Nucleus accumbens (tissue), 56 donors: ENCODE measurements at regions not wholly inside any gene's neighbourhood (a gene's known extent, or its start where the extent isn't known, plus 50 kb on each side); places are given as distances from the start of the nearest gene placed in this dataset.

ENCODE experiments used
- DNase-seq, 56 donors: peaks; one replicate each; lab custom pipeline; 2025; lab: John Stamatoyannopoulos, UW

DNA sequence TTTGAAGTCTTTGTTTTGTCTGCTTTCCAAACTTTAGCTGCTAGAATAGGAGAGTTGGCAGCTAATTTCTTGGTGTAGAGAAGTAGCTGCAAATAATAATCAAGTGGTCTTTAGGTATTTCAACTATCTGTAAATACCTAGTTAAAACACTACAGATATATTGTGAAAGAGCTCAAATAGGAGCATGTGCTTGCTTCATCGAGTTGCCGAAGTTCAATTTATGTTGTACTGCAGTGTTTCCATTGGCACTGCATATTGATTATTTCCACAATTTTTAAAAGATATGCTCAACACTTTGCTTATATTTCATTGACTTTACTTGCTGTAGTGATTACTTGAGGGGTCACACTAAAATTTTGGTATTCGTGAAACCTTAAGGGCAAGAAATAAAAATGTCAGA lies 131.6 kb upstream of the BMP4 start:
- DNase-seq: no peak

DNA sequence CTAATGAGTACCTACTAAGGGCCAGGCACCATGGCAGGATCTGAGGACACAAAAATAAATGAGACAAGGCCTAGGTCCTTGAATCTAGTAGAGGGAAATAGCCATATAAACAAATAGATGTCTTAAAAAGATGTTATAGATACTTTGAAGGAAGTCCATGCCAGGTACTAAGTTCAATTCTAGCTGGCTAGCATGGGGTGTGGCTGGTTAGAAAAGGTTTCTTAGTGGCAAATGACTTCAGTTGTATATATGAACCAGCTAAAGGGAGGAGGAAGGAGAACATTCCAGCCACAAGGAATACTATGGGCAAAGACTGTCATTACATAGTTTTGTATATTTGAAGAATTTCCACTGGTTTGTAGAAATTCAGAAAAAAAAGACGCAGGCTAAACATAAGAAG lies 133.6 kb upstream of the BMP4 start:
- DNase-seq: no peak

DNA sequence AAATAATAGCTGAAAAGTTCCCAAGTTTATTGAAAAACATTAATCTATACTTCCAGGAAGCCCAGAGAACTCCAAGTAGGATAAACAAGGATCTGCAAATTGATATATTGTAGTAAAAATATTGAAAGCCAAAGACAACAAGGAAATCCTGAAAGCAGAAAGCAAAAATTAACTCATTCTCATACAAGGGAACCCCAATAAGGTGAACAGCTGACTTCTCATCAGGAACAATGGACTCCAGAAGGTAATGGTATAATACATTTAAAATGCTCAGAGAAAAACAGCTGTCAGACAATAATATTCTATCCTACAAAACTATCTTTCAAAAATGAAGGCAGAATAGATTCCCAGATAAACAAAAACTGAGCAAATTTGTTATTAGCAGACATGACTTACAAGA lies 138.1 kb upstream of the BMP4 start:
- DNase-seq: no peak

DNA sequence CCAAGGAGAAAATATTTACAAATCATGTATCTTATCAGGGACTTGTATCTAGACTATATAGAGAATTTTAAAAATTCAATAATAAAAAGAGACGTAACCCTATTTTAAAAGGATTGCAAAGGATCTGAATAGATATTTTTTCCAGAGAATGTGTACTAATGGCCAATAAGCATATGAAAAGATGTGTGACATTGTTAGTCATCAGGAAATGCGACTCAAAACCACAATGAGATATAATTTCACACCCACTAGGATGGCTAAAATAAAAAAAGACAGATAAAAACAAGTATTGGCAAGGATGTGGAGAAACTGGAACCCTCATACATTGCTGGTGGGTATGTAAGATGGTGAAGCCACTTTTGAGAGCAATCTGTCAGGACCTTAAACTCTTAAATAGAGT lies 141.9 kb upstream of the BMP4 start:
- no peak for DNase-seq

DNA sequence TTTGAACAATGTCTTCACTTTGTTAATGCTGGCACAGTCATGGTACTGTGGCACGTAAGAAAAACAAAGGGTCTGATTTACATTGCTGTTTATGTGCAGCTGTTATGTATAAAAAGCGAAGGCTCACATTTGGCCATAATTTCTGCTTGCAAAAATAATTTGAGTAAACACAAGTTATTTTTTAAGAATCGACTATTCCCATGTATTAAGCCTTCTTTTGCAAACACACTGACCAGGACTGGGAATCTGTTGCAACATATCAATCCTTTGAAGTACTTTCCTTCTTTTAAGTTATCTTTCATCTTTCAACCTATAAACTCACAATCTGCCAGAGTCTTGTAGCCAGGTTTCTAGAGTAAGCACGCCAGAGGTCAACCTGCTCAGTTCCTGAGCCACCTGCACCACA lies 145.4 kb upstream of the BMP4 start:
- DNase-seq: no peak

DNA sequence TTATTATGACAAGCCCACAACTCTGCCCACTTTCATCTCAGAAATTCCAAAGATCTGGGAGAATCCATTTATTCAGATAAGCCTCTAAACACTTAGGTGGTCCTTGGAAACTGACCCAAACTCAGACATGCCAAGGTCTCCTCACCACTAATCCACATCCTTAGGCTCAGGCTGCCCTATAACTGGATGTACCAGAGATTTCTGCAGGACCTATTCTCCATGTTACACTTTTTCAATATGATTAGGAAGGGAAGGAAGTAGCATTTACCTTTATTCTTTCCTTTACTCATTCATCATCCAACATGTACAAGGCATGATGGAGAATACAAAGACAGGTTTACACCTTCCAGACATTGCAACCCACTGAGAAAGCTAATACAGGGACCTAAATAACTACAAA lies 145.9 kb upstream of the BMP4 start:
- no peak for DNase-seq

DNA sequence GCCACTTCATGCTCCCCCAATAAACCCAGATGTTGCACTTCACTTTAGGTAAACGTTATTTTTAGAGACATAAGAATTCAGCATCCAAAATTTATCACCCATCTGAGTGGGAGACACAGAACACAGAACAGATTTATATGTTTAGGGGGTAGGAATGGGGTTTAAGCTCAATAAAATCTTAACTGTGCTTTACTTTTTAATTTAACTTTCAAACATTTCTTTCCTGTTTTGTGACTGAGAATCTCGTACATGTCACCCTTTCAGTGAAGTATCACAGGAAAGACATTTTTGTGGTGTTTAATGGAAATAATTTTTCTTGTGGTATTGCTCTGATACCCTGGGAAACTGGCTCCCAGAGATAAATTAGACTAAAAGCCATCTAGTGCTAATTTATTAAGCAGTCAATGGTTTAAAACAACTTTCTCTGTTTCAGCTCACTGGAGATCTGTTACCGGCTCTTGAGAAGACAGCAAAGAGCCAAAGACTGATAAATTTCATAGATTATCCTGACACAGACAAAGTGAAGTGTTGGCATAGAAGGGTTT lies 148.0 kb upstream of the BMP4 start:
- DNase-seq: no peak

DNA sequence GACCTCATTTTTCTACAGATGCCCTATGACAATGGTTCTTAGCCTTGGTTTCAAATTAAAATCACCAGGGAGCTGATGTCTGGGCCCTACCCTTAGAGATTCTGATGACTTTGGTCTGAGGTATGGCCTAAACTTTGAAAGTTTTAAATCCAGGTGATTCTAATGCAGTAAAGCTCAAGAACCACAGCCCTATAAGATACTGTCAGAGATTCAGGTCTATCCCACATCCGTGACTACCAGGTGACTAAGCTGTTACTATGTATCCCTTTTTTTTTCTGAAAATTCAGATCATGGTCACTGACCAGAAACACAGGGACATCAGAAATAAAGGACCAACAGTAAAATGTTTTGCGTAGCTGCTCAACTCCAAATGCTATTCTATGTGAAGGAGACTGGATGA lies 148.8 kb upstream of the BMP4 start:
- no peak for DNase-seq

DNA sequence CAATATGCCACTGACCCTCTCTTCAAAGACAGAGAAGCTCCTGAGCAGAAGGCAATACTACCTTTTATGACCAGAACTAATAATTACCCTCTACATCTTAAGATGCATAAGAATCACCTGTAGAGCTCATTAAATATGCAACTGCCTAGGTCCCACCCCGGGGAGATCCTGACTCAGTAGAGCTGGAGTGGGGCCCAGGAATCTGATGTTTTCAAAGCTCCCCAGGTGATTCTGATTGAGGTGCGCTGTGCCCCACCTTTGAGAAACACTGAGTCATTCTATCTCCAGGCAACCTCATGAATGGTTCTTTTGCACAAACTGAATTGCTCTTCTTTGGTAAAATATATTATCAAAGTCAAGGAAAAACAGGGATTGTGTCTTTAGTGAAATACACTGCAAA lies 149.3 kb upstream of the BMP4 start:
- no peak for DNase-seq

DNA sequence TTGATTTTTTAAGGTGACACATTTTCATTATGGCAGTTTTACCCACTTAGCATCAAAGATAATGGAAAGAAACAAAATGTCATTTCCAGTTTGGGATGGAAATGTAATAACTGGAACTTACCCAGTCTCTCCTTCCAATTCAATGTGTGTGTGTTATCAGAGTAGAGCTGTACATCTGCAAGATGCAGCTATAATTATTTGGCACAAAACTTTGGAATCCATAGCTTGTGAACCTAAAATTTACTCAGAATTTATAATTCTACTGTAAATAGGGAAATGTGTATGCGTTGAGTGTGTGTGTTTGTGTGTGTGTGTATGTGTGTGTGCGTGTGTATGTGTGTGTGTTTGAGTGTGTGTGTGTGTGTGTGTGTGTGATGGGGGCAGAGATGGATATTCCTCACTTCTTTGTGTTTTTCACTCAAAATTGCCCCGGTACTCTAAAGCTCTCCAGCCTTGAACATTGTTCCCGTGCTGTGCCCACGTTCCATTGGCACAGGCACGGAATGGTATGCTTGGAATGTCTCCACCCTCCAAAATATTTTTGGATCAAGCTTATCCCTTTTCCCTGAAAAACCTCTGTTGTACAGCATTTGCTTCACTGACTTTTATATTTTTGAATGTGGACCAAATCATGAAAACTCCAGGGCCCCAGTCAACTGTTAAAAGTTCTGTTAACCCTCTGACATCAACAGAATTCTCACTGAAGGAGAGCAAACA lies 150.2 kb upstream of the BMP4 start:
- DNase-seq: no peak

DNA sequence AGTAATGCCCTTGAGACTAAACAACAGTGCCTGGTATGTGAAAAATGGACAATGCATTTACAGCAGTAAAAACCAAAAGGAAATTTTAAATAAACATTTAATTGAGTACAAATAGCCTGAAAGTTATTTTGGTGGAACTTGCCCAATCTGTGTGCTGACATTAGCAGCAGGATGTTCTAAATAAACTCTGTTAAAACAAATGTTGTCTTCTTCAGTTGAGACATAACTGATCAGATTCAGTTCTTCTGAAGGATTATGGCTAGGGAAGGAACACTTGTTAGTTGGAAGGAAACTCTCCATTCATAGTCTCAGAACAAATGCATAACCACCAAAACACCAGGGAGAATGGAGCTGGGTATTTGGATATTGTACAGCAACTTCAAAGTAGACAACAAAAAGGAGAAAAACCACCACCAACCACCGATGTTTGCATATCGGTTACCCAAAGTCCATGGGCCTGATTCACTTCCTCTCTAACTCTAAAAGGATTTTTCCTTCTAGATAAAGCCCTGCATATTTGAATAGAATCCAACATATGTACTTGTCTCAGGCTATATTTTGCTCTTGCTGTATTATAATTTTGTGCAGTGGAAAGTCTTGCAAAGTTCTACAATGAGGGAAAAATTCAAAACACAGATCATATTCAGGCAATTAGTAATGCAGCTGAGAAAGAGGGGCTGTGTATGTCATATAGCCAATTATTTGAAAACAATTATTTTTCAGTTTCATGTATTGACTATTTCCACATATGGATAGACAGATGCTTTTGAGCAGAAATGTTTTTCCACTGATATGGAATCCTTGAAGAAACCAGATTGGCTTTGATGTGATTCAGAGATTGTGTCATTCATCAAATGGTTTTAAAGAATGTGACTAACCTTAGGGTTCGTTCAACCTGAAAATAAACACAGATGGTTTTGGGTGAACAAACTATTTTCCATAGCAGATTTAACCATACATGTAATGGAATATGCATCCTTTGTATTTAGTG lies 152.2 kb upstream of the BMP4 start:
- no peak for DNase-seq

DNA sequence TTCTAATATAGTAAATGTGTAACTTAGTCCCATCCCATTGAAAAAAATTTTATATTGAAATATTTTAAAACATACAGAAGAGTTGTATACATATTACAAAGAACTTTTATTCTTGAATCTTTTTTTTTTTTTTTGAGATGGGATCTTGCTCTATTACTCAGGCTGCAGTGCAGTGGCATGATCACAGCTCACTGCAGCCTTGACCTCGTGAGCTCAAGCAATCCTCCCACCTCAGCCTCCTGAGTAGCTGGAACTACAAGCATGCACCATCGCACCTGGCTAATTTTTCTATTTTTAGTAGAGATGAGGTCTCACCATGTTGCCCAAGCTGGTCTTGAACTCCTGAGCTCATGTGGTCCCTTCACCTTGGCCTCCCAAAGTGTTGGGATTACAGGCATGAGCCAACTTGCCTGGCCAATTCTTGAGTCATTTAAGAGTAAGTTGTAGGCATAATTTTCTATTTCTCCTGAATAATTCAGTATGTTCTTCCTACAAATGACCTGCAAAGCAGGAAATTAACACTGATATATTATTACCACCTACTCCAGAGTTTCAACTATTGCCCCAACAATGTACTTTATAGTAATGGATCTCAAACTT lies 153.0 kb upstream of the BMP4 start:
- DNase-seq: no peak

DNA sequence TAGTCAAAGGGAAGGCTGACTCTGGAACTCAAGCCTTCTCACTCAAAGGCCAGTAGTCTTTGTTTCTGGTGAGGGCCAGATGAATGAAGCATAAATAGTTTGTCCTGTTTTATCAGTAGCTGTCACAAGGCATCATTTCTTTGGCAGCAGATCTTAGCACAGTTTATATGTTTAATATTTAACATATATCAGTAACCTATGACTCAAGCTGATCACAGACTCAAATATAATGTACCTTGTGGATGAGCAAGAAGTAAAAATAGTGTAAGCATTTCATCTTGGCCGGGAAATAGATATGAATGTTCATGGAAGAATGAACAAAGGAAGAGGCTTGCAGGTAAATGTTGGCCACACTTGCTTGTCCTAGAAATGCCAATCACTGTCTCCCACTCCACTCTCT lies 158.3 kb upstream of the BMP4 start:
- DNase-seq: no peak

DNA sequence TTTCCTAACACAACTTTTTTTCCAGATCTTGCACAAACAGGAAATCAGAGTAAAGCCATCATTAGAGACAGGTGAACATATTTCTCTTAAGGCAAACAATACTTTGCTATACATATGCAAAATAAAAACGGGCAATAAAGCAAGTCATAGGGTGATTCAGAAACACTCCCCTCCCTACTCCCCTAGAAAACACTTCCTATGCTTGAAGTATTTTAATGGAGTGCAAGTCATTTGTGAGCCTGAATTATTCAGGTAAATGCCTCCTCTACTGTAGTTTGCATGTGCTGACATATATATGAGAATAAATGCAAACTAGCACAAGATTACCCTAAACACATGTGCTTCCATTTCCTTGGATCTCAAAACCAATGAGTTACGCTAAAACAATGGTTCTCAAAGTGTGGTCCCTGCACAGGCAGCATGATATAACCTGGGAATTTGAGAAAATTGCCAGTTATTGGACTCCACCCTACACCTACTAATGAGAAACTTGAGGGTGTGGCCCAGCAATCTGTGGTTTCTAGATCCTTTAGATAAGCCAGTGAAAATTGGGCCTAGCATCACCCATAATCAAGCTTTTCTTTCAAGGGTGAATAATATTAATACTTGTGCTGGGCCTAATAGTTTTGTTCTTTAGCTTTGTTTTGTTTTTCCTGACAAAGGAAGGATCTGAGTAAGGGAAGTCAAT lies 159.7 kb upstream of the BMP4 start:
- DNase-seq: no peak

DNA sequence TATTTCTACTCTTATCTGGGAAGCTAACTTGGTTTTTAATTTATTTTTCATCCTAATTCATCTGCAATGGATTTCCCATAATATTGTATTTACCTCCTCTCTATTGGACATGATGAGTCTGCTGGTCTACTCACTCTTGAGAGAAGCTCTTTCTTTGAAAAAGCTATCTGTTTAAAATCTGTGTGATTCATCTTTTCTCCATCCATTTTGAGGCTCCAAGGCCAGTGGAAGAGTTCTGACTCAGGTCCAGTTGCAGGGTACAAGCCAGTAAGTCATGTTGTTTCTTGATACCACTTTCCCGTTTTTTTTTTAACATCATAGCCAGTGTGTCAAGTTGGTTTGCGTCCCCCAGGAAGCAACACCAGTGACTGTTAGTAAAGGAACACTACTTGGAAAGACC lies 160.3 kb upstream of the BMP4 start:
- DNase-seq: no peak

DNA sequence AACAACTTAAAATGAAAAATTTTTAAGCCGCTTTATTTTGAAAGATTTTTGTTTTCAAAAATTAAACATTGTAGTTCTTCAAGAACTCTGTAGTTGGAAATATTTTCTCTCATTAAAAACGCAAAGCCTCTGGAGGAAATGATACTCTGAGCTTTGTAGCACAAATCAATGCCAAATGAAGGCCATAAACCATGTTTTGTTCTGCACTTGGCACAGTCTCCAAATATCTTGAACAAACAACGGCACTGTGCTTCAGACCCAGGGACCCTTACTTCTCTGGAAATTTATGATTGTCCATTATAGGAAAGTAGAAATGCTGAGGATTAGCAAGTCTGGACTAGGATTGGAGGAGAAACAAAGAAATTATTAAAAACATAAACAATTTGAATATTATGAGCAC lies 160.8 kb upstream of the BMP4 start:
- DNase-seq: peak in 5 of 56 donors; percentile 0 to 4 (median 1)

DNA sequence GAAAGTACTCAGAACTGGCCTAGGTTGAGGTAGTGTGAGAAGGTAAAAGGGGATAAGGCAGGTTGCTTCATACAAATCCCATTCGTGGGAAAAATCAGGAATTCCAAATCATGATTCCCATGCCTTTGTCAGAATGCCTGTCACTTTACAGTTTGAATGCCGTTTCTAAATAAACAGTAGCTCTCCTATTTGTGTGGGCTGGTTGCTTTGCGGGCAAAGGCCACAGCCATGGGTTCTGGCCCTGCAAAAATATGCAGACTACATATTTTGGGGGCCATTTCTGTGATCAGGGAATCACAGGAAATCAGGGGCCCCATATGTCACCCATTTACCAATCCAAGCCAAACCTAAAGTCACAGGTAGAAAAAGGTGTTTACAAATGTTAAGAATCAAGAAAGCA lies 161.3 kb upstream of the BMP4 start:
- DNase-seq: no peak

DNA sequence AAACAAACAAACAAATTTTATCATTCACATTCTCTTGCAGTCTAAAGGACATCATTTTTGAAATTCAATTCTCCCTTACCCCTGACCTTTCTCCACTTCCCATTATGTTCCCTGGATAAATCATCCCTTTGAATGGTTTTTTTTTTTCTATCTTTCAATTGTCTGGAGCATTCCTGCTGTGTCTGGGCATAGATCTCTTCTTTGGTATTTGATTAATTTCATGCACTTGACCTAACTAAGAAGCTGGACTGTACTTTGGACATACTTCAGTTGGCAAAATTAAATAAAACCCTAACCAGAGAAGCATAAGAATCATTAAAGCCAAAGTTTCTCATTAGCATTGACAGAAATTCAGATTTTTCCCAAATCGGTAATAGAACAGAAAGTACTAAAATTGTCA lies 163.6 kb upstream of the BMP4 start:
- no peak for DNase-seq

DNA sequence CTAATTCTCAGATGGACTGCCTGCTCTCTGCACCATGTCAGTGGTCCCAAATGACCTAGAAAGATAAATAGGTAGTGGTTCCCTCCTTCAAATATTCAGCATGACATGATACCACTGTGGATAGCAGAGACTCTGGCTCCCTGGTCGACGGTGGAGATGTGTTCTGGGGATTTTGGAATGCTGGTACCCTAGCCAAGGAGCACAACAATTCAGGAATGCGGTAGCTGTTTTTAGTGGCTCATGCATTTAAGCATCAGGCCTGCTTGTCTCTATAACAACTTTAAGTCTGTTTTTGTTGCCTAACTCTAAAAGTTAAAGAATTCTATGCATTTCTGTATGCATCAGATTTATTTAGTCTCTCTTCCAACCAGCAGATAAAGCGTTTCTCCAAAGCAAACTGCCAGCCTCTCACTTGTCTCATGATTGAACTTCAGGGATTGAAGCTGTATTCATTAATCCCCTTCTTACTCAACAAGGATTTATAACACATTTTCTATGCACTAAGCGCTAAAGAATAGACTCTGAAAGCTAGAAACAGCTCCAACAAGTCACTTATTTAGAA lies 164.9 kb upstream of the BMP4 start:
- DNase-seq: no peak

DNA sequence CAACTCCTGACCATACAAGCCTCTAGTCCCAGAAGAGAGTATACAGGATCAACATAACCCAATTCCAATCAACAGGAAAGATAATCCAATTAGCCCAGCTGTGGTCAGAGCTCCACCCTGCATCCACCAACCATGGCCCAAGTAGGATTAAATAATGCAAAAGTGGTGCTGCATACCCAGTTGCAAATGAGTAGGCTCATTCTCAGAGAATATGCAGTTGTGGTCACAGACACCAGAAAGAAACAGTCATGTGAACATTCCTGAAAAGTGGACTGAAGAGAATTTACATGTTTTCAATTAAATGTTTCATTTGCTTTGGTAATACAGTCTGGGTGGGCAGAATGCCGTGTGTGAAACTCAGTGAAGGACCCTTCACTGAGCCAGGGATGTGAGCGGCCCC lies 167.2 kb upstream of the BMP4 start:
- no peak for DNase-seq
